GM13976 (cell line): ENCODE measurements at regions not wholly inside any gene's neighbourhood (a gene's known extent, or its start where the extent isn't known, plus 50 kb on each side); places are given as distances from the start of the nearest gene placed in this dataset.

Experiments
- DNase-seq: peaks from one replicate; pipeline ENCODE4 v3.0.0; 2012; ENCODE audit warnings: low spot score
- in situ Hi-C: fragments of 300-500 bp; cut with MboI; formaldehyde crosslinking; loops from one replicate; pipeline ENCODE4 v1.12.0; 2022; ENCODE audit warnings: low sequenced_read_pairs, mixed read lengths, inconsistent platforms; ENCODE audit not compliant: unreplicated experiment
- TF ChIP-seq, protein P1 (sequence below): IDR thresholded peaks from 2 replicates; pipeline ENCODE4 v1.5.1; 2012; ENCODE audit warnings: borderline replicate concordance, mild to moderate bottlenecking; ENCODE audit not compliant: insufficient read depth; ENCODE audit errors: extremely low read depth, missing control alignments, control extremely low read depth

GRCh38 chr1:13956393-13956792, 256.4 kb downstream of the PRDM2 start:
- TF ChIP-seq, protein P1, sequence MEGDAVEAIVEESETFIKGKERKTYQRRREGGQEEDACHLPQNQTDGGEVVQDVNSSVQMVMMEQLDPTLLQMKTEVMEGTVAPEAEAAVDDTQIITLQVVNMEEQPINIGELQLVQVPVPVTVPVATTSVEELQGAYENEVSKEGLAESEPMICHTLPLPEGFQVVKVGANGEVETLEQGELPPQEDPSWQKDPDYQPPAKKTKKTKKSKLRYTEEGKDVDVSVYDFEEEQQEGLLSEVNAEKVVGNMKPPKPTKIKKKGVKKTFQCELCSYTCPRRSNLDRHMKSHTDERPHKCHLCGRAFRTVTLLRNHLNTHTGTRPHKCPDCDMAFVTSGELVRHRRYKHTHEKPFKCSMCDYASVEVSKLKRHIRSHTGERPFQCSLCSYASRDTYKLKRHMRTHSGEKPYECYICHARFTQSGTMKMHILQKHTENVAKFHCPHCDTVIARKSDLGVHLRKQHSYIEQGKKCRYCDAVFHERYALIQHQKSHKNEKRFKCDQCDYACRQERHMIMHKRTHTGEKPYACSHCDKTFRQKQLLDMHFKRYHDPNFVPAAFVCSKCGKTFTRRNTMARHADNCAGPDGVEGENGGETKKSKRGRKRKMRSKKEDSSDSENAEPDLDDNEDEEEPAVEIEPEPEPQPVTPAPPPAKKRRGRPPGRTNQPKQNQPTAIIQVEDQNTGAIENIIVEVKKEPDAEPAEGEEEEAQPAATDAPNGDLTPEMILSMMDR, result no peak
- DNase-seq, result no peak
- in situ Hi-C loops, result loop anchor here (10.0 to 25.0 kb wide), 2 partner anchors 132 to 294 kb away; no protein-coding TSS in a partner anchor

- TF ChIP-seq, protein P1, result peak; percentile 88
- in situ Hi-C loops, result loop anchor here (25.0 kb wide), 1 partner anchor 298 kb away; no protein-coding TSS in a partner anchor
- DNase-seq, result peak; percentile 74
Observed at GRCh38 chr1:13960375-13960987, 260.5 kb downstream of the PRDM2 start.

GRCh38 chr1:13964768-13965167, 264.8 kb downstream of the PRDM2 start:
- TF ChIP-seq, protein P1, result no peak
- in situ Hi-C loops, result loop anchor here (25.0 kb wide), 1 partner anchor 302 kb away; no protein-coding TSS in a partner anchor
- no peak for DNase-seq

GRCh38 chr1:13965770-13966398, 265.9 kb downstream of the PRDM2 start:
- DNase-seq, result peak; percentile 21
- in situ Hi-C loops, result loop anchor here (25.0 kb wide), 1 partner anchor 304 kb away; no protein-coding TSS in a partner anchor
- TF ChIP-seq, protein P1, result no peak

DNA sequence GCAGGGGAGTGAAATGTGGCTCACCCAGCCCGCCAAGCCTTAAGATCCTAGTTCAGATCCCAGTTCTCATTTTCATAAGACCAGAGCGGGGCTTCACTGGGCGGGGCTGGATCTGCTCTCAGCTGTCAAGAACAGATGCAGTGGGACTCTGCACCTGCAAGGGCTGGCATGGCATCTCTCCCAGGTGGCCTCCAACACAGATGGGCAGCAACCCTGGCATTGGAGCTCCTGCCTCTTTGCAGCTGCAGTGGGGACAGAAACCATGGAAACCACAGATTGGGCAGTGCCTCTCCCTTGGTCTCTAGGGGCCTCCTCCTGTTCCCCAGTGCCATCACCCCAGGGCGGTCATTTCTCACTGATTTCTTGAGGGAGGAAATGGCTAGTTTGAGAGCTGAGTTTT, 267.7 kb downstream of the PRDM2 start:
- TF ChIP-seq, protein P1, result no peak
- in situ Hi-C loops, result loop anchor here (25.0 kb wide), 1 partner anchor 305 kb away; no protein-coding TSS in a partner anchor
- DNase-seq, result no peak

GRCh38 chr1:13968361-13968760, 268.4 kb downstream of the PRDM2 start:
- in situ Hi-C loops, result loop anchor here (25.0 kb wide), 1 partner anchor 306 kb away; no protein-coding TSS in a partner anchor

More at GRCh38 chr1:13968361-13968760, 268.4 kb downstream of the PRDM2 start:
- TF ChIP-seq, protein P1, result no peak
- DNase-seq, result no peak
